Tibial nerve (tissue), 4 donors: ENCODE measurements at regions not wholly inside any gene's neighbourhood (a gene's known extent, or its start where the extent isn't known, plus 50 kb on each side); places are given as distances from the start of the nearest gene placed in this dataset.

Experiments
- CTCF ChIP-seq, 5 experiments: fragments of 200-600 bp in 3 of 5; fragments of 450-650 bp in 2 of 5; sonication (generic) in 3 of 5; IDR thresholded peaks; one replicate each; pipeline ENCODE4 v1.5.1; 2016 to 2019; ENCODE audit warnings: antibody characterized with exemption in 5 of 5, mild to moderate bottlenecking in 3 of 5, moderate library complexity in 2 of 5
- EP300 ChIP-seq, 2 donors: sonication (generic); formaldehyde crosslinking; IDR thresholded peaks; one replicate each; pipeline ENCODE4 v1.6.1; 2017; ENCODE audit warnings: antibody characterized with exemption in 2 of 2, mild to moderate bottlenecking in 1 of 2
- POLR2A ChIP-seq, 2 donors: fragments of 450-650 bp; IDR thresholded peaks; one replicate each; pipeline ENCODE4 v1.6.1; 2017; ENCODE audit warnings: antibody characterized with exemption in 2 of 2, mild to moderate bottlenecking in 2 of 2, moderate library complexity in 2 of 2

GRCh38 chr16:5768445-5768844 lies 670.9 kb upstream of the EEF2KMT start:
- TF ChIP-seq EP300 (IDR thresholded peaks at IDR 0.05) (no peak), CTCF (IDR thresholded peaks at IDR 0.05) (no peak), POLR2A (IDR thresholded peaks at IDR 0.05) (no peak)
